Activated CD8-positive, alpha-beta memory T cell treated with anti-CD3 and anti-CD28 coated beads, Interleukin-2, amount 50 U/mL, for 1 hour (primary cell): ENCODE measurements at regions not wholly inside any gene's neighbourhood (a gene's known extent, or its start where the extent isn't known, plus 50 kb on each side); places are given as distances from the start of the nearest gene placed in this dataset.
"Not testable (repeated sequence)": the region's sequence is repeated elsewhere in the genome, so short reads cannot be mapped to it uniquely, and the experiment has no call there.

ENCODE experiments used
- DNase-seq: peaks from one replicate; pipeline ENCODE4 v3.0.0-alpha.2; 2020; ENCODE audit errors: extremely low read depth

DNA sequence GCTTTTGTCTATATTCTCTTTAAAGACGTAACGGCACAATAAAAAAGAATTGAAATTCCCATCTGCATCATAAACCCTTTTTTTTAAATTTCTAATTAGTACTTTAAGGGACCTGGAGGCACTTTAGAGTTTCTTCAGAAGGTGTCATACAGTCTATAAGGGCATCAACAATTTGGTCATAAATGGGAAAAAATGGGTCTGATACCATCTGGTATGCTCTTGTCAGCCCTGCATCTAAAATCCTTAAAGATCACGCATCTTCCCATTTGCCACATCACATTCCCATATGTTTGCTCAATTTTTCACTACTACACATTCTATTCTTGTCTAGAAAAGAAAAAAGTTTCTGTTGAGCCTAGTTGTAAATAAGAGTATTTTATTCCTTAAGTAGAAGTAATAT is 53.8 kb downstream of the COX7C start:
- DNase-seq: no peak

DNA sequence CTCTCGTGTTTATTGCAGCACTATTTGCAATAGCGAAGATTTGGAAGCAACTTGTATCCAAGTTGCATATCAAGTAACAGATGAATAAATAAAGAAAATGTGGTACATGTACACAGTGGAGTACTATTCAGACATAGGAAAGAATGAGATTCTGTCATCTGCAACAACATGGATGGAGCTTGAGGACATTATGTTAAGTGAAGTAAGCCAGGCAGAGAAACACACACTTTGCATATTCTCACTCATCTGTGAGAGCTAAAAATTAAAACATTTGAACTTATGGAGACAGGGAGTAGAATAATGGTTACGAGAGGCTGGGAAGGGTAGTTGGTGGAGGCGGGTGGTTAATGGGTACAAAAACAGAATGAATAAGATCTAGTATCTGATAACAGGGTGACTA is 56.3 kb downstream of the COX7C start:
- DNase-seq: no peak

DNA sequence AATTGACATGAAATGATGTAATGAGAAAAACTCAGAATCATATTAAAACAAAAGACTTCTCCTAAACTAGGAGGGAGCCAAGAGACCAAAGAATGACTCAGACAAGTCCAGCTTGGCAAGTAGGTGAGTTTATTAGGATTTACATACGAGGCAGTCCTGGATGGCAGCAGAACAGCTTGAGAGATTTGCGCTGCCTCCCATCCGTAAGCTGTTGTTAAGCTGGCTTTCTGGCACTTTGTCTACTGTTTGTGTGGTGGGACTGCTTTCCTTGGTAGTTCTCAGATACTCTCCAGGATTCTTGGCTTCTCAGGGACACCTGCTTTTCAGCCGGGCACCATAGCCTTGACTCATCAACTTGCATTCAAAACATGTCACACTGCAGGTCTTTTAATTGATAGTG is 57.6 kb downstream of the COX7C start:
- no peak for DNase-seq

DNA sequence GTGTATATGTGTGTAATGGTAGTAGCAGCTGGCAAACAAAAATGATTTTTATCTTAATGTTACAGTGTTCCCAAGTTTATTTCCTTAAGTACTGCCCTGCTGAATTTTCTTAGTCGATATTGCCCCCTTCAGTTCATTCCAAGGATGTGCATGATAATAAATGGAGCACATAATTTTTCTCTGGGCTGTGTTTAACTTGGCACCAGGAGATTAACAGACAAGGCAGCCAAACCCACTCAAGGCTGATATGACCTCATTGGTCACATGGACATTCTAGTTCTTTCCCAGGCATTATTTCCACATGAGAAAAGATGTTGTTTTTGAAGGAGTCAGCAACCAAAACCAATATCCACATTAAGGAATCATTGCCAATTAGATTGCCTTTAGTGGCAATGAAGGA is 61.8 kb downstream of the COX7C start:
- DNase-seq: no peak

DNA sequence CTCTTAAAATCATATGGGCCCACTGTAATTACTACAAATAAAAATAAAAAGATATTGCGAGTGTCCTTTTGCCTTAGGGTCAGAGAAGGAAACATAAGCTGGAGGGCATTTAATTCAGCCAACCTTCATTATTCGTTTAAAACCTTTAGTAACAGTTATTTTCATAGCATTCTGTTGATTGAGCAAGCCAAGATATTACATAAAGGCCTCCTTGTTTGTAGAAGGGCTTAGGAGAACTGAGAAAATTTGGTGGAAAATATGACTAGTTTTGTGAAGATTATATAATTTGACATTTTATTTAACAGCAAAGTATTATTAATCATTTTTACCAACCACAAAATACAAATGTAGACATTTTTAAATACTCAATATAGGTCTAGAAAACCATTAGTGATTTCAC is 62.2 kb downstream of the COX7C start:
- DNase-seq: no peak

DNA sequence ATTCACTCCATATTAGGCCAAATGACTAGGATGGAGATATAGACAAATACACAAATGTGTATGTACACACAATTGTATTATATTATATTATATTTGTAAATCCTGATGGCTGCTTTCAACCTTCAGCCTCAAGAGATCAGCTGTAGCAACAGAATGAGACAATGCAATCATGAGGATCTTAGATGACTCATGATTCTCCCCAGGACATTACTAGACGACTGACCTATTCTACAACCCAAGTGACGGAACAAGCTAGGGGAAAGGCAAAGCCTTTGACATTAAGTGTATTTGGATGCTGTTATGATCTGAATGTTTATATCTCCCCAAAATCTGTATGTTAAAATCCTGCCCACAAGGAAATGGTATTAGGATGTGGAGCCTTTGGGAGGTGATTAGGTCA is 66.5 kb downstream of the COX7C start:
- no peak for DNase-seq

DNA sequence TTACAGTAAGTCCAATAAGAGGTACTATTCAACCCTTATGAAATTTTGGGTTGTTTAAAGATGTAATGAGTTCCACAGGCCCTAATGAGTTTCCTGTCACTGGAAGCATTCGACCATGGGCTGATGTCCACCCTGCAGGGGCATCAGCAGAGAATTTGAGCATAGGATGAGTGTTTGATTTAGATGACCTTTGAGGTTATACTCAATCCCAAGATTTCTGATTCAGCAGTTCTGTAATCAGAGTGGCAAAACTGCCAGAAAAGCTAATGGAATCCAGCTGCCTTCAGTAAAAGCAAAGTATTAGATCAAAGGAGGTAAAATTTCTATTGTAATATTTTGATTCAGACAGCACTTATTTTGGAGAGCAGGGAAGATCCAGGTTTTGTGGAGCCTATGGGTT is 68.3 kb downstream of the COX7C start:
- no peak for DNase-seq

DNA sequence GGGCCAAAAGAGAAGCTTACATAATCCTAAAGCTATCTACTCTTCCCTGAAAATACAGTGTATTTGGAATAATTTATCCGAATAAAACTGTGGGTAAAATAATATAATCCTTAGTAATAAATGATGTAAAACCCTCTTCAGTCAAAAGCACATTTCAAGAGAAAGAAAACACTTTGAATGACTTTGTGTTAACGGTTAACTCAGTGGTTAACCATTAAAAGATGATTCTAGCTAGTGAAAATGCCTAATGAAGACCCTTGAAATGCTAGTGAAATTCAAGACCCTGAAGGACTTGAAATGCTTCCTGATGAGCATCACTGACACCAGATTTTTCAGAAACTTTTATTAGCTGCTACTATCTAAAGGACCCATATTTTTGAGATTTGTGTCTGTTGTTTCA is 70.7 kb downstream of the COX7C start:
- DNase-seq: no peak

DNA sequence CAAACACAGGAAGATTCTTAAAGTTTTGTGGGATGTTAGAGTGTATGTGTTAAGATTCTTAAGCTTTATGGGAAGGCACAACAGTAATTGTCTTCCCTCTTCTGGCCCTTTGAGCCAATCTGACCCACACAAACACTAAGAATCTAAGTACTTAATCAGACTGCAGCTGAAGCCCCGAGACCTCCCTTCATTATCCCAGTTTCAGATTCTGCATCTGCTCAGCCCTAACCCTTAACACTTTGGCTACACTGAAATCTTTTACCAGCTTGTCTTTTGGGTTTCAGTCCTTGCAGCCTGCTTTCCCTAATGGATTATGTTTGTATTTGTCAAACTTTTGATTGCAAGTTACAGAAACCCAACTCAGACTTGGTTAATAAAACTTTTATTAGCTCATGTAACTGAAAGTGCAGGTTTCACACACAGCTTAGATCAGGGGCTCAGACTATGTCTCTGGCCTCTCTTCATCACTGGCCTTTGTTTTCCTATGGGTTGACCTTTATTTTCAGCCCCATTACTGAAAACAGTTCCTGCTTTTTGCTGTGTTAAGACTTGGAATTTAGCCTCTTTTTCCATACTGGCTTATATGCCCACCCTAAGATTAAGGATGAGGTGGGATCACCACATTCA is 71.5 kb downstream of the COX7C start:
- DNase-seq: no peak

DNA sequence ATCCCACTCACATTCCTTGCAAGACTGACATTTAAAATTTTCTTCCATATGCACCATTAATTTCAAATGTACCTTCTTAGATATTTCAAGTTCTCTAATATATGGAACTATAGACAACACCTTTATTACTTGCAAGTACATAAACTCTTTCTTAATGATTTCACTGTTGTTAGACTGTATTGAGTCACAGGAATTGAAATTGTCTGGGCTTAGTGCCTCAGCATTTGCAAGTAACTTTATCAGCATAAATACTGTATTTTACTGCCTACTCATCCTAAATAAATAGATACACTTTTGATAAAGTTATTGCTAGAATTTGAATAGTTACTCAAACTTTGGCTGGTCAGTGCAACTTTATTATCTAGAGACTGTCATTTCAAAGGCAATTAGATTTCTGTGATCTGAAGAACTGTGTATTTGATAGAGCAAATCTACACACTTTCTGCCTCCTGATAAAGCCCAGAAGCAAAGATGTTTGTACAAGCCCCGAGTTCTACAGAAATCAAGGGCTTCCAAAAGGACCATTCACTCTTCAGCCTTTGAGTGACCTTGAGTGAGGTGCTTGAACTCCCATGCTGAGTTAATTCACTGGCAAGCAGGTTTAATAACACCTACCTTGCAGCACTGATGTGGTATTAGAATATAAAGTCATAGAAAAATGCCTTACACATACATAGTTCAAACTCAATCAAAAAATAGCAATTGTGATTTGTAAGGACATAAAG is 91.6 kb downstream of the COX7C start:
- no peak for DNase-seq

DNA sequence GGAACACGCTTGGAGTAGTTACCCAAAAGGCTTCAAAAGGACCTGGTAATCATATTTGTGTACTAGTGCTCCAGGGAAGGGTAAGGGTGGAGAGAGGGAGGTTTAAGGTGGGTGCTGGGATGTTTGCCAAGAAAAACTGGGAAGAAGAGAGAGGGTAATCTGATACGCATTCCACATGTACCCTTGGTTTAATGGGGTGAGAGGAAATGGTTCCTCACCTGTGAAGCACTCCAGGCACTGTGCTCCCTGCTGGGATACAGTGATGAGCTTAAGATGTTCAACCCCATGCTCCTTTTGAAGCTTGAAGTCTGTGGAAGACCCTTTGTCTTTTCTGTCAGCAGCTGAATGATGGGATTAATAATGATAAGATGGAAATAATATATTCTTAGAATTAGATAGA is 98.4 kb downstream of the COX7C start:
- no peak for DNase-seq

DNA sequence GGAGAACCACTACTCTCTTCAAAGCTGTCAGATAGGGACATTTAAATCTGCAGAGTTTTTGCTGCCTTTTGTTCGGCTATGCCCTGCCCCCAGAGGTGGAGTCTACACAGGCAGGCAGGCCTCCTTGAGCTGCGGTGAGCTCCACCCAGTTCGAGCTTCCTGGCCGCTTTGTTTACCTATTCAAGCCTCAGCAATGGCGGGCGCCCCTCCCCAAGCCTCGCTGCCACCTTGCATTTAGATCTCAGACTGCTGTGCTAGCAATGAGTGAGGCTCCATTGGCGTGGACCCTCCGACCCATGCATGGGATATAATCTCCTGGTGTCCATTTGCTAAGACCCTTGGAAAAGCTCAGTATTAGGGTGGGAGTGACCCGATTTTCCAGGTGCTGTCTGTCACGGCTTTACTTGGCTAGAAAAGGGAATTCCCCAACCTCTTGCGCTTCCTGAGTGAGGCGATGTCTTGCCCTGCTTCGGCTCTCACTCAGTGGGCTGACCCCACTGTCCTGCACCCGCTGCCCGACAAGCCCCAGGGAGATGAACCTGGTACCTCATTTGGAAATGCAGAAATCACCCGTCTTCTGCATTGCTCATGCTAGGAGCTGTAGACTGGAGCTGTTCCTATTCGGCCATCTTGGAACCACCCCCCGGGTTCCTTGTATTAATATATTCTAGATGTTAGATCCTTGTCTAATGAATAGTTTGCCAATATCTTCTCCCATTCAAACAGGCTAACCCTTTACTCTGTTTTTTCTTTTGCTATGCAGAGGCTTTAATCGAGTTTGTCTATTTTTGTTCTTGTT is 113.8 kb downstream of the COX7C start:
- DNase-seq: not testable (repeated sequence)

DNA sequence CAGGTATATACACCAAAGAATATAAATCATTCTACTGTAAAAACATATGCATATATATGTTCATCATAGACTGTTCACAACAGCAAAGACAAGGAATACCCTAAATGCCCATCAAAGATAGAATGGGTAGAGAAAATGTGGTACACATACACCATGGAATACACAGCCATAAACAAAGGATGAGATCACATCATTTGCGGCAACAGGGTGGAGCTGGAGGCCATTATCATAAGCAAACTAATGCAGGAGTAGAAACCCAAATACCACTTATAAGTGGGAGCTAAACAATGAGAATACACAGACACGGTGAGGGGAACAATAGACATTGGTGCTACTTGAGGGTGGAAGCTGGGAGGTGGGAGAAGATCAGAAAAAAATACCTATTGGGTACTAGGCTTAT is 117.6 kb downstream of the COX7C start:
- no peak for DNase-seq

DNA sequence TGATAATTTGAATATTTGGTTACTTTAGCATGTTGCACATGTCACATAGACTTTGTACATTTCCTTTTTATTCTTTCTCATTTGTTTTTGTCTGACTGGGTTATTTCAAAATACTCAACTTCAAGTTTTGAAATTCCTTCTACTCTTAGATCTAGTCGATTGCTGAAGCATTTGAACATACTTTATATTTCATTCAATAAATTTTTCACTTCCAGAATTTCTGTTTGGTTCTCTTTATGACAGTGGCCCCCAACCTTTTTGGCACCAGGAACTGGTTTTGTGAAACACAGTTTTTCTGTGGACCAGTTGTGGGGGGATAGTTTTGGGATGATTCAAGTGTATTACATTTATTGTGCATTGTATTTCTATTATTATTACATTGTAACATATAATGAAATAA is 119.8 kb downstream of the COX7C start:
- DNase-seq: no peak

DNA sequence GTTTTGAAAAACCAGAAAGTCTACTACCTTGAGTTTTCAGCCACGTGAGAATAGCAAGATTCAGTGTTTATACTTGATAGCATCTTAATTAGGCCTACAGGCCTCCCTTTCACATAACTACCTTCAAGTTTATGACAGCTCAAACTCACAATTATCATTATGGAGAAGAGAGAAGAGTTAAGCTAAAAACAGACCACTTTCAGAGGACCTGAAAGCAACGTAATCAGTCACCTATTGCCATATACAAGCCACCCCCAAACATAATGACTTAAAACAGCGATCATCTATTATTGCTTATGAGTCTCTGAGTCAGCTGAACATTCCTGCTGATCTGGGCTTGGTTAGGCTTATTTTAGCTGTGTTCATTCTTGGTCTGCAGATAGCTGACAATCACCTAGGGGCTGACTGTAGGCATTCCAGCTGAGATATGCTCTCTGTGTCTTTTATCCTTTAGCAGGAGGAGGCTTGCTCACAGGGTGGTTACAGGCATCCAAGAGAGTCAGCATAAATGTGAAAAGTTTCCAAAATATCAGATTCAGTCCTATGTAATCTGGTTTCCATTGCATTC is 130.9 kb downstream of the COX7C start:
- no peak for DNase-seq

DNA sequence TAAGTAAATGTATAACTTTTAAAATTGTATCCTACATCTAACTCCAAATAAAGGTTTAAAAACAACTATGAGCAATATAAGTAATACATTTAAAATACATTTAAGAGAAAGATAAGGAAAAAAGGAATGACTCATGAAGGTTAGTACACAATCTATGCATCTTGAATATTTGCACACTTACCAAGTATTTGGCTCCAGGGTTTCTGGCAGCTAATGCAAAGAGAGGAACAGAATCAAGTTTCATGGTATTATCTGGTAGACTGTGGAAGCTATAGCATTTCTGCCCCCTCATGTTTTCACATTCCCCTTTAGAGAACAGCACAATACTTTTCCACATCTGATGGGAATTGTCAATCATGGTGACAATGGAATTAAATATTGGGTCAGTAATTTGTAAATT is 132.1 kb downstream of the COX7C start:
- DNase-seq: no peak

DNA sequence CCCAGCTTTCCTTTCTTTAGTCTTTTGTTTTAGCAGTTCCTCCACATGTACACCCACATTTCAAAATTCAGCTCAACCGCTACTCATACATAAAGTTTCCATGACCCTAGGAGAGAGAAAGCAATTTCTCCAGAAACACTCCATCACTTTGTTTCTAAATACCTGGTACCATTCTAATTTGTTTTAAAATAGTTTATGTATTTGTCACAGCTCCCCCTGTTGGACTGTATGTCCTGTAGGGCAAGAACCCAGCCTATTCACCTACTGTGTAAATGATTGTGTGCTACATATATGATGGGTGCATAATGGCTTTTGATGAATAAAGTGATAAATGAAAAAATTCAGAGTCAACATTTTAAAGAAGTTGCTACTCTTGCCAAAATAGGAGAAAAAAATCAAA is 139.1 kb downstream of the COX7C start:
- DNase-seq: no peak

DNA sequence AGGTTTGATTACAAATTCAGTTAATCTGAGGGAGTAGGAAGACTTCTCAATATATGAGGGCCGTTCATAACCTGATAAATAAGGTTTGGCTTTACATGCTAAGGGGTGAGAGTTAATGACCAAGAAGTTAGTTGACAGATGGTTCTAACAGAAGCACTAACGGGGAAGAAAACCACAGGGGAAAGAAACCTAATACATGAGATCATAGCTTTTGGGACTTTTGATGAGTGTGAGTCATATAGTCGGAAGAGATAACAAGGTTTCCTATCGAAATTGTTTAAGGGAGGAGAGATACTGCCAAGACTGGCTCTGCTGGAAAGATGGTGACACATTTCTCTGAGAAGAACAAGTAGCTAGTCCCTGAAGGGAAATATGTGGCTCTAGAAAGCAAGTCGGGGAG is 140.1 kb downstream of the COX7C start:
- DNase-seq: no peak

DNA sequence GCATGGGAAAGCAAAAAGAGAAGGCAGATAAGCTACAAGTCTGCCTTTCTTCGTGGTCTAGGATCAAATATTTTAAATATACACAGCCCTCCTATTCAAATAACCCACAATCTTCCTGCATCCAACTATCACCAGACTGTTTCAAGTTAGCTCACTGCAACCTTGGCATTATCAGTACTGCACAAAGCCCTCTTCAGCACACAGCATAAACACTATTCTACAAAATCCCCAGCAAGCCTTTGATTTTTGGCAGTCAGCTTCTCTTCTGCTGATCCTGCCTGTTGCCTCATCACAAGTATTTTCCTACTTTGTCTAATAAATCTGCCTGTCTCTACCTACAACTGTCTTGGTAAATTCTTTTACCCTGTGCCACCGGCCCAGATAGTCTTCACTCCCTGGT is 142.9 kb downstream of the COX7C start:
- DNase-seq: no peak

DNA sequence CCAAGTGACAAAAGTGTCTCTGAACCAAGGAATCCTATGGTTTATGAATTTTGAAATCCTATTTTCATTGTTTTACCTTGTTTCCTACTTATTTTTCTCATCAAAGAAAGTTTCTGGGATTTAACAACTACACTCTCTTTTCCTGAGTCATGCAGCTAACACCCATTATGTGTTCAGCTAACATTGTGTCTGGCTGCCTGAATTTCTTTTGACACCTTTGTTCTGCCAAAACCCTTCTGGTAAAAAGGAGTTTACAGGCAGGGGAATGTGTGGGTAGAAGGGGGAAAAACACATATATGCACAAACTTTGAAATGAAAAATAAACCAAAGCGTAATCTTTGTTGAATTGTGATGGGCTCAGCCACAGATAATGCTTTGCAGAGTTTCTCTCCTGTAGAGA is 146.2 kb downstream of the COX7C start:
- DNase-seq: no peak

DNA sequence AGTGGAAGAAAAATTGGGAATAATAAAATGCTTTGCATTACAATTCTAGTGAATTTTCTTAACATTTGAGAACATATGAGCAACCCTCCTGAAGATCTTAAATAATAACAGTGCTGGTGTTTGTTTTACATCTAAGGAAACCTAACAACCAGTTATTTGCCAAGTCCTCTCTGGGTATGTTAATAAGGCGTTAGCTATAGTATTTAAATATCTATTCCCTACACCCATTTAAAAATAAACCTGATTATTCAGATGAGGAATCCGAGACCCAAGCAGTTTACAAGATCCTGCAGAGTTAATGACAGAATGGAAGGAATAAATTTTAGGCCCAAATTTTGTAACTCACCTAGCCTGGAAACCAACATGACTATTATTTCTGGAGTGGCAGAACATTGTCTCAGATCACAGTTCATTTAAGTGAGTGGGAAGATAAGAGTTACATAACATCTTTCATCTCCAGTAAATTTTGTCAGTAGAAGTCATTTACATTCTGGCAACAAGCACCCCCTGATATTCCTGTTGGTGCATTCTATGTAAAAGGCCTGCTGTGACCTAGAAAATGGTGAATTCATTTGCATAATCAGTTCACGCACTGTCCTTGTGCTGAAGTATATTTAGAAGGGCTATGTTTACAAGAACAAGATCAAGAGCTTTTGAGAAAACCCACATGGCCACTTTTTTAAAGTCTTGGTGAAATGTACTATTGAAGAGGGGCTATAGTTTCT is 148.2 kb downstream of the COX7C start:
- DNase-seq: no peak

DNA sequence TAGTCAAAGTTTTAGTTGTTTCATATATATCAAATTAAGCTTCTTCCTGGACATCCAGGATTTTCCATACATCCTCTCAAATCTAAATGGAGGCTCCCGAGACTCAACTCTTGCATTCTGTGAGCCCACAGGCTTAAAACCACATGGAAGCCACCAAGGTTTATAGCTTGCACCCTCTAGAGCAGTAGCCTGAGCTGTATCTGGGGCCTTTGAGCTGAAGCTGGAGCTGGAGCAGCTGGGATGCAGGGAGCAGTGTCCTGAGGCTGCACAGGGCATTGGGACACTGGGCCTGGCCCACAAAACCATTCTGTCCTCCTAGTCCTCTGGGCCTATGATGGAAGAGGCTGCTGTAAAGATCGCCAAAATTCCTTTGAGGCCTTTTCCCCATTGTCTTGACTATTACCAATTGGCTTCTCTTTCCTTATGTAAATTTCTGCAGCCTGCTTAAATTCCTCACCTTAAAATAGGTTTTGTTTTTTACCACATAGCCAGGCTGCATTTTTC is 151.0 kb downstream of the COX7C start:
- DNase-seq: no peak
